Right ventricle myocardium superior (tissue), 1 donor: ENCODE measurements at regions not wholly inside any gene's neighbourhood (a gene's known extent, or its start where the extent isn't known, plus 50 kb on each side); places are given as distances from the start of the nearest gene placed in this dataset.

Experiments used
- ATAC-seq: fragments of 200-7000 bp; cut with Tn5 transposase; one replicate; pipeline ENCODE4 v1.9.1; 2020; ENCODE audit warnings: mild to moderate bottlenecking; ENCODE audit not compliant: poor library complexity
- DNase-seq: peaks from one replicate; pipeline ENCODE4 v3.0.0-alpha.2; 2020
- intact Hi-C: fragments of 100-400 bp; cut with DNase I; formaldehyde crosslinking; loops from one replicate; pipeline ENCODE4 v1.11.2; 2022
- donor health status: DM: no; HTN: yes; CAD: no; lungs with severe emphysema.

GRCh38 chr2:145501920-145502319 lies 982.0 kb upstream of the ZEB2 start:
- no peak for ATAC-seq
- intact Hi-C loops, result no loop called here
- DNase-seq, result no peak

GRCh38 chr2:145495590-145495989 lies 975.7 kb upstream of the ZEB2 start:
- DNase-seq (no peak), ATAC-seq (no peak)
- intact Hi-C loops, result no loop called here

- ATAC-seq, result no peak
- no peak for DNase-seq
- intact Hi-C loops, result no loop called here
These were observed 974.5 kb upstream of the ZEB2 start for GRCh38 chr2:145494441-145494840.

- DNase-seq (no peak), ATAC-seq (no peak)
- intact Hi-C loops, result no loop called here
These were observed 968.7 kb upstream of the ZEB2 start for GRCh38 chr2:145488571-145488970.

GRCh38 chr2:145484448-145485097 lies 964.7 kb upstream of the ZEB2 start:
- ATAC-seq, result peak; percentile 22
- intact Hi-C loops, result no loop called here
- no peak for DNase-seq

- intact Hi-C loops, result no loop called here
- DNase-seq (no peak), ATAC-seq (no peak)
These were observed 963.9 kb upstream of the ZEB2 start for GRCh38 chr2:145483854-145484253.

- DNase-seq (no peak), ATAC-seq (no peak)
- intact Hi-C loops, result no loop called here
These were observed 961.5 kb upstream of the ZEB2 start for GRCh38 chr2:145481334-145481922.

GRCh38 chr2:145464866-145465265 lies 944.9 kb upstream of the ZEB2 start:
- no peak for ATAC-seq
- intact Hi-C loops, result no loop called here
- DNase-seq, result no peak

- intact Hi-C loops, result no loop called here
- no peak for ATAC-seq
- DNase-seq, result no peak
These were observed 940.2 kb upstream of the ZEB2 start for GRCh38 chr2:145460112-145460511.

GRCh38 chr2:145431181-145431951 lies 911.4 kb upstream of the ZEB2 start:
- DNase-seq, result no peak
- intact Hi-C loops, result no loop called here
- ATAC-seq, result no peak

GRCh38 chr2:145423809-145424208 lies 903.9 kb upstream of the ZEB2 start:
- intact Hi-C loops, result no loop called here
- no peak for DNase-seq
- ATAC-seq, result no peak

- DNase-seq, result no peak
- no peak for ATAC-seq
- intact Hi-C loops, result no loop called here
These were observed 902.7 kb upstream of the ZEB2 start for GRCh38 chr2:145422576-145422975.

- DNase-seq, result no peak
- ATAC-seq, result no peak
- intact Hi-C loops, result no loop called here
These were observed 901.9 kb upstream of the ZEB2 start for GRCh38 chr2:145421841-145422240.

GRCh38 chr2:145416640-145417039 lies 896.7 kb upstream of the ZEB2 start:
- ATAC-seq (no peak), DNase-seq (no peak)
- intact Hi-C loops, result no loop called here

- intact Hi-C loops, result no loop called here
- DNase-seq (no peak), ATAC-seq (no peak)
These were observed 895.2 kb upstream of the ZEB2 start for GRCh38 chr2:145415151-145415550.

- intact Hi-C loops, result no loop called here
- no peak for DNase-seq
- no peak for ATAC-seq
These were observed 893.5 kb upstream of the ZEB2 start for GRCh38 chr2:145413261-145414030.

- intact Hi-C loops, result no loop called here
- DNase-seq (no peak), ATAC-seq (no peak)
These were observed 892.2 kb upstream of the ZEB2 start for GRCh38 chr2:145412155-145412554.

- DNase-seq (no peak), ATAC-seq (no peak)
- intact Hi-C loops, result no loop called here
These were observed 891.6 kb upstream of the ZEB2 start for GRCh38 chr2:145411493-145411892.

GRCh38 chr2:145410086-145410485 lies 890.2 kb upstream of the ZEB2 start:
- ATAC-seq, result no peak
- intact Hi-C loops, result no loop called here
- DNase-seq, result no peak

- intact Hi-C loops, result no loop called here
- no peak for ATAC-seq
- no peak for DNase-seq
These were observed 889.1 kb upstream of the ZEB2 start for GRCh38 chr2:145408980-145409379.
